CD8-positive, alpha-beta memory T cell (primary cell): ENCODE measurements at regions not wholly inside any gene's neighbourhood (a gene's known extent, or its start where the extent isn't known, plus 50 kb on each side); places are given as distances from the start of the nearest gene placed in this dataset.

Experiments
- CTCF ChIA-PET: fragments of 350-600 bp; sonication (Branson Sonifier 250); formaldehyde crosslinking; loops from one replicate; lab custom pipeline; 2021; ENCODE audit warnings: antibody characterized with exemption; lab: Charles Lee
- POLR2A ChIA-PET: fragments of 350-600 bp; sonication (Branson Sonifier 250); formaldehyde crosslinking; loops from one replicate; lab custom pipeline; 2021; ENCODE audit warnings: antibody characterized with exemption; lab: Charles Lee
- DNase-seq, 5 donors: peaks; one replicate each; pipeline versions ENCODE4 v3.0.0 to v3.0.0-alpha.2; 2020 to 2022; ENCODE audit warnings: mixed read lengths in 1 of 5
- H3K27ac ChIP-seq: one replicate; pipeline ENCODE4 v1.7.0; 2013; ENCODE audit warnings: low read depth, mild to moderate bottlenecking, low read length, moderate library complexity
- H3K27me3 ChIP-seq: 2 replicates; pipeline ENCODE4 v1.7.0; 2013; ENCODE audit warnings: low read length, mild to moderate bottlenecking; ENCODE audit not compliant: insufficient read depth, poor library complexity, severe bottlenecking
- H3K36me3 ChIP-seq: 2 replicates; pipeline ENCODE4 v1.7.0; 2013; ENCODE audit warnings: mild to moderate bottlenecking, low read length, moderate library complexity; ENCODE audit not compliant: insufficient read depth
- H3K4me1 ChIP-seq: 2 replicates; pipeline ENCODE4 v1.7.0; 2013; ENCODE audit warnings: mild to moderate bottlenecking, low read length, moderate library complexity; ENCODE audit not compliant: insufficient read depth
- H3K4me3 ChIP-seq: 2 replicates; pipeline ENCODE4 v1.7.0; 2013; ENCODE audit warnings: mild to moderate bottlenecking, low read length
- H3K9me3 ChIP-seq: 2 replicates; pipeline ENCODE4 v1.7.0; 2013; ENCODE audit warnings: mild to moderate bottlenecking, low read length
- H3K27ac Mint-ChIP-seq, 8 donors: one replicate each; pipeline ENCODE4 v1.8.0; 2020 to 2021; ENCODE audit warnings: mixed read lengths in 8 of 8, mild to moderate bottlenecking in 6 of 8, inconsistent platforms in 3 of 8, moderate library complexity in 3 of 8
- H3K27me3 Mint-ChIP-seq, 2 donors: one replicate each; pipeline ENCODE4 v1.8.0; 2020 to 2021; ENCODE audit warnings: mixed read lengths in 2 of 2, mild to moderate bottlenecking in 1 of 2, moderate library complexity in 1 of 2
- H3K36me3 Mint-ChIP-seq, 3 donors: one replicate each; pipeline ENCODE4 v1.8.0; 2020 to 2021; ENCODE audit warnings: mixed read lengths in 3 of 3, inconsistent platforms in 1 of 3, mild to moderate bottlenecking in 1 of 3
- H3K4me1 Mint-ChIP-seq, 3 donors: one replicate each; pipeline ENCODE4 v1.8.0; 2020 to 2021; ENCODE audit warnings: mixed read lengths in 3 of 3, inconsistent platforms in 1 of 3, mild to moderate bottlenecking in 1 of 3
- H3K4me3 Mint-ChIP-seq, 7 donors: one replicate each; pipeline ENCODE4 v1.8.0; 2020 to 2021; ENCODE audit warnings: mixed read lengths in 7 of 7, mild to moderate bottlenecking in 6 of 7, moderate library complexity in 4 of 7, inconsistent platforms in 2 of 7
- H3K9me3 Mint-ChIP-seq, 5 donors: one replicate each; pipeline ENCODE4 v1.8.0; 2020 to 2022; ENCODE audit warnings: mixed read lengths in 5 of 5, mild to moderate bottlenecking in 3 of 5, moderate library complexity in 2 of 5, inconsistent platforms in 1 of 5

- CTCF ChIA-PET = no interaction called here
- H3K9me3 Mint-ChIP-seq = no peaks in the 10 kb centered on the region
- peaks cover 0 to 38% (median 19%) of the 10 kb centered on the region in 3 donors for H3K36me3 Mint-ChIP-seq
- H3K4me1 Mint-ChIP-seq = peaks cover 23 to 52% (median 35%) of the 10 kb centered on the region in 3 donors
- POLR2A ChIA-PET = no interaction called here
- no peak overlapping the region for H3K4me3 ChIP-seq
- H3K36me3 ChIP-seq = no peaks in the 10 kb centered on the region
- no peaks in the 10 kb centered on the region for H3K4me1 ChIP-seq
- no peaks in the 10 kb centered on the region for H3K27me3 ChIP-seq
- H3K27ac Mint-ChIP-seq = peak overlapping the region in 2 of 8 donors; percentile 9 to 63
- peaks cover 0 to 3% of the 10 kb centered on the region in 2 donors for H3K27me3 Mint-ChIP-seq
- no peak overlapping the region for H3K4me3 Mint-ChIP-seq
- DNase-seq = no peak
- H3K9me3 ChIP-seq = no peaks in the 10 kb centered on the region
- H3K27ac ChIP-seq = no peak overlapping the region
These were observed 69.5 kb upstream of the FOXN3 start for GRCh38 chr14:89486505-89486904.

GRCh38 chr14:89485264-89485663, 68.2 kb upstream of the FOXN3 start:
- Histone ChIP-seq H3K4me1 (no peaks in the 10 kb centered on the region), H3K36me3 (no peaks in the 10 kb centered on the region), H3K27me3 (no peaks in the 10 kb centered on the region), H3K9me3 (no peaks in the 10 kb centered on the region), H3K4me3 (no peak overlapping the region), H3K27ac (no peak overlapping the region)
- peak overlapping the region in 2 of 8 donors; percentile 28 to 45 for H3K27ac Mint-ChIP-seq
- no peaks in the 10 kb centered on the region for H3K9me3 Mint-ChIP-seq
- H3K27me3 Mint-ChIP-seq = peaks cover 0 to 3% of the 10 kb centered on the region in 2 donors
- peaks cover 24 to 47% (median 25%) of the 10 kb centered on the region in 3 donors for H3K4me1 Mint-ChIP-seq
- peaks cover 0 to 39% (median 19%) of the 10 kb centered on the region in 3 donors for H3K36me3 Mint-ChIP-seq
- no peak for DNase-seq
- CTCF ChIA-PET = interaction anchor here (1.5 kb wide), 1 partner anchor 8 kb away, joined by 4 read pairs; no protein-coding TSS in a partner anchor
- H3K4me3 Mint-ChIP-seq = no peak overlapping the region
- POLR2A ChIA-PET = no interaction called here

GRCh38 chr14:89484051-89484844, 67.2 kb upstream of the FOXN3 start:
- Histone ChIP-seq H3K9me3 (no peaks in the 10 kb centered on the region), H3K27me3 (no peaks in the 10 kb centered on the region), H3K36me3 (no peaks in the 10 kb centered on the region), H3K27ac (no peak overlapping the region), H3K4me3 (no peak overlapping the region), H3K4me1 (no peaks in the 10 kb centered on the region)
- POLR2A ChIA-PET = no interaction called here
- Mint-ChIP-seq H3K4me1 (peaks cover 22 to 44% (median 28%) of the 10 kb centered on the region in 3 donors), H3K27ac (no peak overlapping the region), H3K36me3 (peaks cover 0 to 42% (median 24%) of the 10 kb centered on the region in 3 donors), H3K4me3 (no peak overlapping the region), H3K27me3 (peaks cover 0 to 3% of the 10 kb centered on the region in 2 donors), H3K9me3 (no peaks in the 10 kb centered on the region)
- no peak for DNase-seq
- CTCF ChIA-PET = interaction anchor here (1.5 kb wide), 1 partner anchor 9 kb away, joined by 4 read pairs; no protein-coding TSS in a partner anchor

- H3K4me1 Mint-ChIP-seq = peaks cover 26 to 48% (median 27%) of the 10 kb centered on the region in 3 donors
- Histone ChIP-seq H3K27me3 (no peaks in the 10 kb centered on the region), H3K4me1 (no peaks in the 10 kb centered on the region), H3K36me3 (no peaks in the 10 kb centered on the region), H3K9me3 (no peaks in the 10 kb centered on the region), H3K27ac (no peak overlapping the region), H3K4me3 (no peak overlapping the region)
- POLR2A ChIA-PET = no interaction called here
- no peaks in the 10 kb centered on the region for H3K9me3 Mint-ChIP-seq
- H3K27me3 Mint-ChIP-seq = peaks cover 0 to 2% of the 10 kb centered on the region in 2 donors
- no peak overlapping the region for H3K27ac Mint-ChIP-seq
- no peak overlapping the region for H3K4me3 Mint-ChIP-seq
- no peak for DNase-seq
- peaks cover 0 to 52% (median 26%) of the 10 kb centered on the region in 3 donors for H3K36me3 Mint-ChIP-seq
- CTCF ChIA-PET = interaction anchor here (1.0 to 1.2 kb wide), 2 partner anchors 303 to 430 kb away, joined by 3 to 4 read pairs; no protein-coding TSS in a partner anchor
These were observed 64.2 kb upstream of the FOXN3 start for GRCh38 chr14:89481196-89481595.

- peaks cover 0 to 45% (median 19%) of the 10 kb centered on the region in 3 donors for H3K36me3 Mint-ChIP-seq
- H3K27ac Mint-ChIP-seq = peak overlapping the region in 1 of 8 donors; percentile 54
- H3K9me3 Mint-ChIP-seq = no peaks in the 10 kb centered on the region
- no peak overlapping the region for H3K4me3 Mint-ChIP-seq
- Histone ChIP-seq H3K4me1 (no peaks in the 10 kb centered on the region), H3K9me3 (no peaks in the 10 kb centered on the region), H3K27ac (no peak overlapping the region), H3K36me3 (no peaks in the 10 kb centered on the region), H3K4me3 (no peak overlapping the region), H3K27me3 (no peaks in the 10 kb centered on the region)
- peaks cover 0 to 2% of the 10 kb centered on the region in 2 donors for H3K27me3 Mint-ChIP-seq
- peaks cover 22 to 50% (median 29%) of the 10 kb centered on the region in 3 donors for H3K4me1 Mint-ChIP-seq
- CTCF ChIA-PET = interaction anchor here (1.2 kb wide), 1 partner anchor 431 kb away, joined by 4 read pairs; no protein-coding TSS in a partner anchor
- POLR2A ChIA-PET = no interaction called here
- DNase-seq = no peak
These were observed 63.2 kb upstream of the FOXN3 start for GRCh38 chr14:89480278-89480677.

GRCh38 chr14:89479802-89480201, 62.8 kb upstream of the FOXN3 start:
- no peaks in the 10 kb centered on the region for H3K27me3 ChIP-seq
- H3K9me3 Mint-ChIP-seq = no peaks in the 10 kb centered on the region
- H3K36me3 Mint-ChIP-seq = peaks cover 0 to 44% (median 18%) of the 10 kb centered on the region in 3 donors
- DNase-seq = no peak
- no peaks in the 10 kb centered on the region for H3K9me3 ChIP-seq
- POLR2A ChIA-PET = no interaction called here
- CTCF ChIA-PET = no interaction called here
- H3K27me3 Mint-ChIP-seq = peaks cover 0 to 2% of the 10 kb centered on the region in 2 donors
- H3K4me1 ChIP-seq = no peaks in the 10 kb centered on the region
- H3K27ac Mint-ChIP-seq = peak overlapping the region in 1 of 8 donors; percentile 54
- no peaks in the 10 kb centered on the region for H3K36me3 ChIP-seq
- H3K4me1 Mint-ChIP-seq = peaks cover 22 to 51% (median 29%) of the 10 kb centered on the region in 3 donors
- no peak overlapping the region for H3K4me3 Mint-ChIP-seq
- no peak overlapping the region for H3K4me3 ChIP-seq
- H3K27ac ChIP-seq = no peak overlapping the region

- Histone ChIP-seq H3K27ac (no peak overlapping the region), H3K9me3 (no peaks in the 10 kb centered on the region), H3K27me3 (no peaks in the 10 kb centered on the region), H3K4me3 (no peak overlapping the region), H3K4me1 (no peaks in the 10 kb centered on the region), H3K36me3 (no peaks in the 10 kb centered on the region)
- POLR2A ChIA-PET = no interaction called here
- CTCF ChIA-PET = no interaction called here
- Mint-ChIP-seq H3K27me3 (no peaks in the 10 kb centered on the region), H3K4me1 (peaks cover 23 to 48% (median 34%) of the 10 kb centered on the region in 3 donors), H3K4me3 (no peak overlapping the region), H3K9me3 (no peaks in the 10 kb centered on the region), H3K27ac (peak overlapping the region in 1 of 8 donors; percentile 7), H3K36me3 (peaks cover 4 to 41% (median 20%) of the 10 kb centered on the region in 3 donors)
- DNase-seq = no peak
These were observed 60.4 kb upstream of the FOXN3 start for GRCh38 chr14:89477391-89477790.

- ChIA-PET CTCF (no interaction called here), POLR2A (no interaction called here)
- no peaks in the 10 kb centered on the region for H3K9me3 Mint-ChIP-seq
- Histone ChIP-seq H3K36me3 (no peaks in the 10 kb centered on the region), H3K4me1 (no peaks in the 10 kb centered on the region), H3K27ac (no peak overlapping the region), H3K9me3 (no peaks in the 10 kb centered on the region), H3K27me3 (no peaks in the 10 kb centered on the region), H3K4me3 (no peak overlapping the region)
- no peaks in the 10 kb centered on the region for H3K27me3 Mint-ChIP-seq
- no peak overlapping the region for H3K4me3 Mint-ChIP-seq
- no peak for DNase-seq
- H3K27ac Mint-ChIP-seq = peak overlapping the region in 2 of 8 donors; percentile 31 to 59
- H3K36me3 Mint-ChIP-seq = peaks cover 4 to 39% (median 24%) of the 10 kb centered on the region in 3 donors
- H3K4me1 Mint-ChIP-seq = peaks cover 21 to 46% (median 37%) of the 10 kb centered on the region in 3 donors
These were observed 59.4 kb upstream of the FOXN3 start for GRCh38 chr14:89476354-89476896.
